ENCODE measurements at regions not wholly inside any gene's neighbourhood (a gene's known extent, or its start where the extent isn't known, plus 50 kb on each side); places are given as distances from the start of the nearest gene placed in this dataset.

DNA sequence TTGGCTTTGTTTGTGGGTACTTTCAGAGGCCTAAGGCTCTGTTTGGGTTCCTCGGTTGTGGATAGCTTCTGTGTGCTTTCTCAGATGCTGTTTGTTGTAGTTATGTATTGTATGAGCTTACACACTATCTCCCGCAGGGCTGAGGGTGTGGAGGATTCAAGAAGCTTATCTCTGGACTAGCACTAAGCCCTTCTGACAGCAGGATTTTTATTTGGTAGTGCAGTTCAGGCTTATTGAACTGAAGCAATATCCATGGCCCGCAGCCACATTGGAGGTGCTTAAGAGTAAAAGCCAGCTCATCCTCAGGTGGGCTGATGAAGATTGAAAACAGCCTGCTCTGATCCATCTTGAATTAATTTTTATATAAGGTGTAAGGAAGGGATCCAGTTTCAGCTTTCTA, 128.2 kb downstream of the RASGEF1B start:
- H3K4me2 ChIP-seq (ENCODE audit: low read depth, low read length, poor library complexity, severe bottlenecking), result no peak overlapping the region
- TF ChIP-seq, protein P1, sequence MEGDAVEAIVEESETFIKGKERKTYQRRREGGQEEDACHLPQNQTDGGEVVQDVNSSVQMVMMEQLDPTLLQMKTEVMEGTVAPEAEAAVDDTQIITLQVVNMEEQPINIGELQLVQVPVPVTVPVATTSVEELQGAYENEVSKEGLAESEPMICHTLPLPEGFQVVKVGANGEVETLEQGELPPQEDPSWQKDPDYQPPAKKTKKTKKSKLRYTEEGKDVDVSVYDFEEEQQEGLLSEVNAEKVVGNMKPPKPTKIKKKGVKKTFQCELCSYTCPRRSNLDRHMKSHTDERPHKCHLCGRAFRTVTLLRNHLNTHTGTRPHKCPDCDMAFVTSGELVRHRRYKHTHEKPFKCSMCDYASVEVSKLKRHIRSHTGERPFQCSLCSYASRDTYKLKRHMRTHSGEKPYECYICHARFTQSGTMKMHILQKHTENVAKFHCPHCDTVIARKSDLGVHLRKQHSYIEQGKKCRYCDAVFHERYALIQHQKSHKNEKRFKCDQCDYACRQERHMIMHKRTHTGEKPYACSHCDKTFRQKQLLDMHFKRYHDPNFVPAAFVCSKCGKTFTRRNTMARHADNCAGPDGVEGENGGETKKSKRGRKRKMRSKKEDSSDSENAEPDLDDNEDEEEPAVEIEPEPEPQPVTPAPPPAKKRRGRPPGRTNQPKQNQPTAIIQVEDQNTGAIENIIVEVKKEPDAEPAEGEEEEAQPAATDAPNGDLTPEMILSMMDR (IDR thresholded peaks at IDR 0.05; ENCODE audit: insufficient read depth, low read length, poor library complexity, severe bottlenecking), result no peak
- TF ChIP-seq EZH2phosphoT487 (conservative IDR thresholded peaks at IDR 0.05; ENCODE audit: low read length), result no peak
- H3K9ac ChIP-seq (ENCODE audit: low read length), result no peak overlapping the region
- H3F3A ChIP-seq (ENCODE audit: insufficient read depth), result no peaks in the 10 kb centered on the region
- H3K9me2 ChIP-seq (replicated peaks; ENCODE audit: insufficient read depth, low read length), result no peaks in the 10 kb centered on the region
- H3K9me3 ChIP-seq (ENCODE audit: insufficient read depth, low read length), result no peaks in the 10 kb centered on the region
- H3K27ac ChIP-seq (ENCODE audit: low read depth, low read length), result no peak overlapping the region
- H3K27me3 ChIP-seq (ENCODE audit: low read length), result no peaks in the 10 kb centered on the region
- no peaks in the 10 kb centered on the region for H3K36me3 ChIP-seq (ENCODE audit: low read length)
- no peak overlapping the region for H2AFZ ChIP-seq (ENCODE audit: low read depth, low read length, severe bottlenecking)
- no peak overlapping the region for H3K4me3 ChIP-seq (ENCODE audit: insufficient read depth, low read length, poor library complexity, severe bottlenecking)
- no peaks in the 10 kb centered on the region for H3K79me2 ChIP-seq (ENCODE audit: insufficient read depth, low read length)
- H4K20me1 ChIP-seq (ENCODE audit: low read depth, low read length), result no peaks in the 10 kb centered on the region

DNA sequence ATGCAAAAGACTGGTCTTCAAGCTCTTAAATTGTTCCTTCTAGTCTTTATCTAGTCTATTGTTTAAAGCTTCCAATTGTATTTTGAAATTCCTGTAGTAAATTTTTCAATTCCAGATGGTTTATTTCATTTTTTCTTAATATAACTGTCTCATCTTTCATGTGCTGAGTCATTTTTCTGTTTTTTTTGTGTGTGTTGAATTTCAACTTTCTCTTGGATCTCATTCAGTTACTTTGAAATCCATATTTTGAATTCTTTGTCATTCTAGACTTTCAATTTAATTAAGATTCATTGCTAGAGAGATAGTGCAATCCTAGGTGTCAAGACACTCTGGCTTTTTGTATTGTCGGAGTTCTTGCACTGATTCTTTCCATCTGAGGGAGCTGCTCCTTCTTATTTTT, 128.0 kb upstream of the PRKG2 start:
- Histone ChIP-seq H3K9me3 (ENCODE audit: insufficient read depth, low read length) (no peaks in the 10 kb centered on the region), H3K9me2 (replicated peaks; ENCODE audit: insufficient read depth, low read length) (no peaks in the 10 kb centered on the region), H3K36me3 (ENCODE audit: low read length) (no peaks in the 10 kb centered on the region), H3K4me3 (ENCODE audit: insufficient read depth, low read length, poor library complexity, severe bottlenecking) (no peak overlapping the region), H3K27ac (ENCODE audit: low read depth, low read length) (no peak overlapping the region), H3K4me2 (ENCODE audit: low read depth, low read length, poor library complexity, severe bottlenecking) (no peak overlapping the region), H3K27me3 (ENCODE audit: low read length) (no peaks in the 10 kb centered on the region), H3K9ac (ENCODE audit: low read length) (no peak overlapping the region), H3F3A (ENCODE audit: insufficient read depth) (no peaks in the 10 kb centered on the region), H4K20me1 (ENCODE audit: low read depth, low read length) (no peaks in the 10 kb centered on the region), H2AFZ (ENCODE audit: low read depth, low read length, severe bottlenecking) (no peak overlapping the region), H3K79me2 (ENCODE audit: insufficient read depth, low read length) (no peaks in the 10 kb centered on the region)
- TF ChIP-seq EZH2phosphoT487 (conservative IDR thresholded peaks at IDR 0.05; ENCODE audit: low read length), result no peak
- TF ChIP-seq, protein P1 (IDR thresholded peaks at IDR 0.05; ENCODE audit: insufficient read depth, low read length, poor library complexity, severe bottlenecking), result no peak

DNA sequence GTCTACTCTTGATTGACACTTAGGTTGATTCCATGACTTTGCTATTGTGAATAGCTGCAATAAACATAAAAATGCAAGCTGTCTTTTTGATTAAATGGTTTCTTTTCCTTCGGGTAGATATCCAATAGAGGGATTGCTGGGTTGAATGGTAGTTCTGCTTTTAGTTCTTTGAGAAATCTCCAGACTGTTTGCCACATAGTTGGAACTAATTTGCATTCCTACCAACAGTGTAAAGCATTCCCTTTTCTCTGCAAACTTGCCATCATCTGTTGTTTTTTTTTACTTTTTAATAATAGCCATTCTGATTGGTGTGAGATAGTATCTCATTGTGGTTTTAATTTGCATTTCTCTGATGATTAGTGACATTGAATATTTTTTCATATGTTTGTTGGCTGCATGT, 122.2 kb upstream of the PRKG2 start:
- no peak overlapping the region for H3K4me3 ChIP-seq (ENCODE audit: insufficient read depth, low read length, poor library complexity, severe bottlenecking)
- TF ChIP-seq, protein P1 (IDR thresholded peaks at IDR 0.05; ENCODE audit: insufficient read depth, low read length, poor library complexity, severe bottlenecking), result no peak
- no peak for TF ChIP-seq EZH2phosphoT487 (conservative IDR thresholded peaks at IDR 0.05; ENCODE audit: low read length)
- H3K9me2 ChIP-seq (replicated peaks; ENCODE audit: insufficient read depth, low read length), result no peaks in the 10 kb centered on the region
- H3K27me3 ChIP-seq (ENCODE audit: low read length), result no peaks in the 10 kb centered on the region
- no peaks in the 10 kb centered on the region for H3F3A ChIP-seq (ENCODE audit: insufficient read depth)
- no peaks in the 10 kb centered on the region for H3K36me3 ChIP-seq (ENCODE audit: low read length)
- no peak overlapping the region for H3K4me2 ChIP-seq (ENCODE audit: low read depth, low read length, poor library complexity, severe bottlenecking)
- H2AFZ ChIP-seq (ENCODE audit: low read depth, low read length, severe bottlenecking), result no peak overlapping the region
- no peak overlapping the region for H3K27ac ChIP-seq (ENCODE audit: low read depth, low read length)
- no peak overlapping the region for H3K9ac ChIP-seq (ENCODE audit: low read length)
- H3K9me3 ChIP-seq (ENCODE audit: insufficient read depth, low read length), result no peaks in the 10 kb centered on the region
- H4K20me1 ChIP-seq (ENCODE audit: low read depth, low read length), result no peaks in the 10 kb centered on the region
- no peaks in the 10 kb centered on the region for H3K79me2 ChIP-seq (ENCODE audit: insufficient read depth, low read length)
